K562 (cell line): ENCODE measurements at regions not wholly inside any gene's neighbourhood (a gene's known extent, or its start where the extent isn't known, plus 50 kb on each side); places are given as distances from the start of the nearest gene placed in this dataset.

Source experiments
- ATAC-seq: fragments of 200-7000 bp; cut with Tn5 transposase; 3 replicates; pipeline ENCODE4 v1.9.1; 2020; ENCODE audit warnings: moderate library complexity
- BruUV-seq: library from RNA; stranded (reverse); fragments of 400-500 nt; replicated peaks from 2 replicates; lab custom pipeline; 2021; lab: Mats Ljungman, UMichigan
- CTCF ChIA-PET: fragments of 300-600 bp; formaldehyde crosslinking; extraction: SDS; loops from one replicate; lab custom pipeline; 2021; ENCODE audit warnings: low intra/inter-chr PET ratio; lab: Yijun Ruan, JAX
- POLR2A ChIA-PET: fragments of 300-600, 350-650 bp; sonication (Branson Sonifier 250); formaldehyde crosslinking; extraction: SDS; loops from one replicate; lab custom pipeline; 2021; ENCODE audit warnings: antibody characterized with exemption, inconsistent platforms; lab: Yijun Ruan, JAX
- DNase-seq, 4 experiments: peaks; one replicate each; pipeline versions ENCODE4 v3.0.0 to v3.0.0-alpha.2; 2011 to 2018; ENCODE audit warnings: low spot score in 3 of 4, mixed read lengths in 3 of 4; ENCODE audit errors: extremely low read depth in 1 of 4
- FAIRE-seq: peaks from 2 replicates; lab custom pipeline; 2011; peaks lifted over from hg19 to GRCh38; lab: Jason Lieb, UNC
- H2AFZ ChIP-seq: 2 replicates; pipeline ENCODE4 v1.6.0; 2011; ENCODE audit warnings: low read depth, low read length, control low read depth, inconsistent platforms
- H3K27ac ChIP-seq: fragments of 200-600 bp; 3 replicates; pipeline ENCODE4 v1.8.0; 2011; ENCODE audit warnings: low read depth, mild to moderate bottlenecking, control low read depth, inconsistent platforms, low read length, moderate library complexity, mixed read lengths; ENCODE audit errors: extremely low read depth
- H3K27me3 ChIP-seq, 2 experiments: fragments of 300-600 bp in 1 of 2; 2 replicates in 1 of 2; 3 replicates in 1 of 2; pipeline versions ENCODE4 v1.6.0 to v1.8.0; 2011; ENCODE audit warnings: inconsistent platforms in 2 of 2, low read length in 2 of 2, mild to moderate bottlenecking in 1 of 2, mixed read lengths in 1 of 2, moderate library complexity in 1 of 2; ENCODE audit not compliant: control insufficient read depth in 2 of 2, insufficient read depth in 2 of 2
- H3K36me3 ChIP-seq: fragments of 300-600 bp; 3 replicates; pipeline ENCODE4 v1.8.0; 2011; ENCODE audit warnings: mild to moderate bottlenecking, low read length, inconsistent platforms; ENCODE audit not compliant: control insufficient read depth, insufficient read depth
- H3K4me1 ChIP-seq, 2 experiments: fragments of 200-600 bp in 1 of 2; replicated peaks in 1 of 2; 2 replicates in 1 of 2; 3 replicates in 1 of 2; pipeline versions ENCODE4 v1.5.1 to v1.8.0; 2011; ENCODE audit warnings: inconsistent platforms in 2 of 2, low read length in 2 of 2, mild to moderate bottlenecking in 1 of 2, mixed read lengths in 1 of 2, moderate library complexity in 1 of 2; ENCODE audit not compliant: control insufficient read depth in 2 of 2, insufficient read depth in 2 of 2
- H3K4me2 ChIP-seq: 2 replicates; pipeline ENCODE4 v1.6.1; 2011; ENCODE audit warnings: low read length, control low read depth, inconsistent platforms, mixed read lengths; ENCODE audit not compliant: insufficient read depth
- H3K4me3 ChIP-seq: fragments of 200-600 bp; sonication (generic), shearing (Covaris generic); 2 replicates; pipeline ENCODE4 v1.5.1; 2016; ENCODE audit warnings: control low read depth, inconsistent platforms
- H3K79me2 ChIP-seq: fragments of 200-600 bp; 3 replicates; pipeline ENCODE4 v1.8.0; 2011; ENCODE audit warnings: low read length, inconsistent platforms; ENCODE audit not compliant: control insufficient read depth, insufficient read depth
- H3K9ac ChIP-seq, 2 experiments: 2 replicates each; pipeline versions ENCODE4 v1.6.0 to v1.6.1; 2011; ENCODE audit warnings: low read depth in 2 of 2, low read length in 2 of 2, control low read depth in 1 of 2, inconsistent platforms in 1 of 2, mild to moderate bottlenecking in 1 of 2, mixed read lengths in 1 of 2; ENCODE audit not compliant: insufficient read depth in 1 of 2
- H3K9me1 ChIP-seq: one replicate; pipeline ENCODE4 v1.6.0; 2011; ENCODE audit warnings: inconsistent platforms, mild to moderate bottlenecking, low read length, moderate library complexity; ENCODE audit not compliant: control insufficient read depth, insufficient read depth
- H3K9me3 ChIP-seq: replicated peaks from 2 replicates; pipeline ENCODE4 v1.5.1; 2011; ENCODE audit warnings: low read depth, low read length, inconsistent platforms; ENCODE audit not compliant: control insufficient read depth, insufficient read depth
- H4K20me1 ChIP-seq: replicated peaks from 2 replicates; pipeline ENCODE4 v1.6.1; 2011; ENCODE audit warnings: low read length, inconsistent platforms, mixed read lengths; ENCODE audit not compliant: control insufficient read depth, insufficient read depth
- ATF7 ChIP-seq: fragments of 450-650 bp; IDR thresholded peaks from 2 replicates; pipeline ENCODE4 v1.7.1; 2014; ENCODE audit warnings: mild to moderate bottlenecking, moderate library complexity
- CHD4 ChIP-seq: fragments of 200-600 bp; sonication (generic); IDR thresholded peaks from 3 replicates; pipeline ENCODE4 v1.6.1; 2012; ENCODE audit warnings: low read depth, mild to moderate bottlenecking, mixed read lengths, low read length, inconsistent platforms; ENCODE audit not compliant: insufficient read depth, insufficient replicate concordance, poor library complexity, severe bottlenecking
- EP300 ChIP-seq: IDR thresholded peaks from 2 replicates; pipeline ENCODE4 v1.6.1; 2012; ENCODE audit warnings: low read length, improper control_type of control experiment
- ERF ChIP-seq: fragments of 450-650 bp; formaldehyde crosslinking; IDR thresholded peaks from 2 replicates; pipeline ENCODE4 v1.4.0; 2020; ENCODE audit warnings: mild to moderate bottlenecking, mixed read lengths
- GABPB2 ChIP-seq: fragments of 250-450 bp; sonication (Bioruptor Pico); conservative IDR thresholded peaks from 2 replicates; pipeline ENCODE4 v1.5.1; 2021; ENCODE audit warnings: mild to moderate bottlenecking
- HDAC1 ChIP-seq, 2 experiments: fragments of 450-650 bp; IDR thresholded peaks; 2 replicates each; pipeline ENCODE4 v1.6.1; 2016 to 2017; ENCODE audit warnings: inconsistent platforms in 1 of 2, mild to moderate bottlenecking in 1 of 2, moderate library complexity in 1 of 2
- IFI16 ChIP-seq: fragments of 250-450 bp; sonication (Bioruptor Pico); IDR thresholded peaks from 2 replicates; pipeline ENCODE4 v2.1.2; 2022; ENCODE audit warnings: mild to moderate bottlenecking, inconsistent platforms
- KHSRP ChIP-seq: fragments of 450-650 bp; IDR thresholded peaks from 2 replicates; pipeline ENCODE4 v1.6.1; 2017
- MEF2A ChIP-seq: IDR thresholded peaks from 2 replicates; pipeline ENCODE4 v1.6.1; 2011; ENCODE audit warnings: low read depth, mild to moderate bottlenecking, low read length, moderate library complexity; ENCODE audit not compliant: control insufficient read depth
- MXI1 ChIP-seq: IDR thresholded peaks from 2 replicates; pipeline ENCODE4 v1.6.1; 2011; ENCODE audit warnings: low read depth, mild to moderate bottlenecking, improper control_type of control experiment, low read length
- POLR2AphosphoS2 ChIP-seq: IDR thresholded peaks from 2 replicates; pipeline ENCODE4 v1.6.1; 2012; ENCODE audit warnings: low read length, improper control_type of control experiment
- RAD51 ChIP-seq: fragments of 450-650 bp; IDR thresholded peaks from 2 replicates; pipeline ENCODE4 v1.7.1; 2016; ENCODE audit warnings: low read depth, mild to moderate bottlenecking, borderline replicate concordance
- TGIF2 ChIP-seq: sonication (generic); formaldehyde crosslinking; IDR thresholded peaks from 2 replicates; pipeline ENCODE4 v1.8.1; 2022; ENCODE audit warnings: mild to moderate bottlenecking, missing genetic modification reagents, moderate library complexity
- TSC22D4 ChIP-seq: fragments of 450-650 bp; IDR thresholded peaks from 2 replicates; pipeline ENCODE4 v1.6.1; 2016; ENCODE audit warnings: missing genetic modification characterization, missing biosample characterization, control low read depth
- YY1 ChIP-seq, 3 experiments: IDR thresholded peaks; 2 replicates each; pipeline ENCODE4 v1.6.1; 2011; ENCODE audit warnings: low read length in 2 of 3, mild to moderate bottlenecking in 2 of 3, moderate library complexity in 2 of 3, borderline replicate concordance in 1 of 3, control low read depth in 1 of 3, low read depth in 1 of 3; ENCODE audit not compliant: insufficient read depth in 3 of 3, insufficient replicate concordance in 2 of 3, control insufficient read depth in 1 of 3, insufficient read length in 1 of 3; ENCODE audit errors: extremely low read depth in 1 of 3
- ZNF253 ChIP-seq: fragments of 250-450 bp; sonication (Bioruptor Pico); conservative IDR thresholded peaks from 2 replicates; pipeline ENCODE4 v1.6.1; 2021; ENCODE audit warnings: mild to moderate bottlenecking
- ZNF507 ChIP-seq: conservative IDR thresholded peaks from 2 replicates; pipeline ENCODE4 v1.6.1; 2017; ENCODE audit warnings: missing genetic modification characterization, missing compliant biosample characterization
- WGBS: fragments of 100-300 bp; shearing (Covaris generic); methylation state at CpG from one replicate; pipeline ENCODE4 v1.1.6; 2016; ENCODE audit warnings: low coverage, mixed read lengths; ENCODE audit not compliant: insufficient coverage; ENCODE audit errors: missing lambda C conversion rate; 5-methylcytosine and 5-hydroxymethylcytosine counted together
- in situ Hi-C: fragments of 300-500 bp; cut with MboI; formaldehyde crosslinking; loops from 4 replicates; pipeline ENCODE4 v1.15.0; 2018; ENCODE audit warnings: inconsistent platforms, mixed read lengths
- intact Hi-C: fragments of 100-400 bp; cut with micrococcal nuclease; formaldehyde crosslinking; loops from 2 replicates; pipeline ENCODE4 v1.14.2; 2022
- TF ChIP-seq, protein P1 (sequence below): sonication (generic); formaldehyde crosslinking; IDR thresholded peaks from 2 replicates; pipeline ENCODE4 v1.9.0; 2022; ENCODE audit warnings: mild to moderate bottlenecking, missing genetic modification reagents
- TF ChIP-seq, protein P2 (sequence below): sonication (generic); formaldehyde crosslinking; IDR thresholded peaks from 2 replicates; pipeline ENCODE4 v1.8.1; 2022; ENCODE audit warnings: missing genetic modification reagents
- TF ChIP-seq, protein P3 (sequence below): fragments of 450-650 bp; IDR thresholded peaks from 2 replicates; pipeline ENCODE4 v1.6.1; 2018; ENCODE audit warnings: mild to moderate bottlenecking, low read depth; ENCODE audit not compliant: partially characterized antibody

DNA sequence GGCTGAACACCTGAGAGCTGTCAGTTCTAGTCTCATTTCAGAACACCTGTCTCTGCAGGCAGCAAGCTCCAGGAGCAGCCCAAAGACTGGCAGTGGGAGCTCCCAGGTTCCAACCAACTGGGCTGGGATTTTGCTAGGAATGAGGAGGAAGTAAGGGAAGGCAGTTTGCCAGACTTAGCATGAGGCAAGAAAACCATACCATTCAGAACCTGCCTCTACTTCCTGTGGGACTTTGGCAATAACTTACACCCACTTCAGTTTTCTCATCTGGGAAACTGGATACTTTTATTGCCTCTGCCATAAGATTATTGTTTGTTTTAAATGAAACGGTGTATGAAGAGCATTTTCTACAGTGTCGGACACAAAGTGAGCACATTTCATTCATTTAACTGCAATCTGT, 363.7 kb upstream of the ISX start:
- DNase-seq (no peak), FAIRE-seq (no peak), ATAC-seq (no peak)
- no TSS peak for BruUV-seq
- Histone ChIP-seq H2AFZ (no peak overlapping the region), H3K36me3 (no peaks in the 10 kb centered on the region), H3K4me2 (no peak overlapping the region), H3K27me3 (no peaks in the 10 kb centered on the region), H3K79me2 (no peaks in the 10 kb centered on the region), H3K9ac (no peak overlapping the region), H4K20me1 (no peaks in the 10 kb centered on the region), H3K9me1 (no peaks in the 10 kb centered on the region), H3K9me3 (no peaks in the 10 kb centered on the region), H3K4me1 (no peaks in the 10 kb centered on the region), H3K27ac (no peak overlapping the region), H3K4me3 (no peak overlapping the region)
- 0% methylated on average over 2 of the region's 2 CpGs for WGBS
- CTCF ChIA-PET, result no interaction called here
- in situ Hi-C loops (no loop called here), intact Hi-C loops (no loop called here)
- TF ChIP-seq, protein P1, sequence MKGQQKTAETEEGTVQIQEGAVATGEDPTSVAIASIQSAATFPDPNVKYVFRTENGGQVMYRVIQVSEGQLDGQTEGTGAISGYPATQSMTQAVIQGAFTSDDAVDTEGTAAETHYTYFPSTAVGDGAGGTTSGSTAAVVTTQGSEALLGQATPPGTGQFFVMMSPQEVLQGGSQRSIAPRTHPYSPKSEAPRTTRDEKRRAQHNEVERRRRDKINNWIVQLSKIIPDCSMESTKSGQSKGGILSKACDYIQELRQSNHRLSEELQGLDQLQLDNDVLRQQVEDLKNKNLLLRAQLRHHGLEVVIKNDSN (CRISPR knock-in tag), result no peak
- TF ChIP-seq TGIF2 (no peak), MEF2A (no peak), YY1 (IDR thresholded peaks at IDR 0.05; ENCODE audit: borderline replicate concordance in 1 of 3, control insufficient read depth in 1 of 3, extremely low read depth in 1 of 3, insufficient read depth in 3 of 3, insufficient read length in 1 of 3, insufficient replicate concordance in 2 of 3, low read depth in 1 of 3, low read length in 2 of 3) (no peak), KHSRP (no peak), POLR2AphosphoS2 (no peak), GABPB2 (CRISPR knock-in tag) (no peak), IFI16 (no peak), ZNF253 (CRISPR knock-in tag) (no peak), HDAC1 (IDR thresholded peaks at IDR 0.05) (no peak), TSC22D4 (tag) (no peak), RAD51 (no peak), EP300 (no peak), MXI1 (no peak), ATF7 (no peak), ZNF507 (no peak), ERF (CRISPR knock-in tag) (no peak), CHD4 (no peak)
- TF ChIP-seq, protein P2, sequence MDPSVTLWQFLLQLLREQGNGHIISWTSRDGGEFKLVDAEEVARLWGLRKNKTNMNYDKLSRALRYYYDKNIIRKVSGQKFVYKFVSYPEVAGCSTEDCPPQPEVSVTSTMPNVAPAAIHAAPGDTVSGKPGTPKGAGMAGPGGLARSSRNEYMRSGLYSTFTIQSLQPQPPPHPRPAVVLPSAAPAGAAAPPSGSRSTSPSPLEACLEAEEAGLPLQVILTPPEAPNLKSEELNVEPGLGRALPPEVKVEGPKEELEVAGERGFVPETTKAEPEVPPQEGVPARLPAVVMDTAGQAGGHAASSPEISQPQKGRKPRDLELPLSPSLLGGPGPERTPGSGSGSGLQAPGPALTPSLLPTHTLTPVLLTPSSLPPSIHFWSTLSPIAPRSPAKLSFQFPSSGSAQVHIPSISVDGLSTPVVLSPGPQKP (CRISPR knock-in tag), result no peak
- TF ChIP-seq, protein P3, sequence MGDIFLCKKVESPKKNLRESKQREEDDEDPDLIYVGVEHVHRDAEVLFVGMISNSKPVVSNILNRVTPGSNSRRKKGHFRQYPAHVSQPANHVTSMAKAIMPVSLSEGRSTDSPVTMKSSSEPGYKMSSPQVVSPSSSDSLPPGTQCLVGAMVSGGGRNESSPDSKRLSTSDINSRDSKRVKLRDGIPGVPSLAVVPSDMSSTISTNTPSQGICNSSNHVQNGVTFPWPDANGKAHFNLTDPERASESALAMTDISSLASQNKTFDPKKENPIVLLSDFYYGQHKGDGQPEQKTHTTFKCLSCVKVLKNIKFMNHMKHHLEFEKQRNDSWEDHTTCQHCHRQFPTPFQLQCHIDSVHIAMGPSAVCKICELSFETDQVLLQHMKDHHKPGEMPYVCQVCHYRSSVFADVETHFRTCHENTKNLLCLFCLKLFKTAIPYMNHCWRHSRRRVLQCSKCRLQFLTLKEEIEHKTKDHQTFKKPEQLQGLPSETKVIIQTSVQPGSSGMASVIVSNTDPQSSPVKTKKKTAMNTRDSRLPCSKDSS, result no peak
- POLR2A ChIA-PET, result no interaction called here
